Karpas-422 (cell line): ENCODE measurements at regions not wholly inside any gene's neighbourhood (a gene's known extent, or its start where the extent isn't known, plus 50 kb on each side); places are given as distances from the start of the nearest gene placed in this dataset.
"Not testable (repeated sequence)": the region's sequence is repeated elsewhere in the genome, so short reads cannot be mapped to it uniquely, and the experiment has no call there.

ENCODE experiments used
- DNase-seq: peaks from one replicate; pipeline ENCODE4 v3.0.0-alpha.2; 2015
- H2AFZ ChIP-seq: fragments of 200-600 bp; sonication (generic); 2 replicates; pipeline ENCODE4 v1.6.1; 2014; ENCODE audit warnings: antibody characterized with exemption, low read length, mixed read lengths
- H3K27ac ChIP-seq: fragments of 200-600 bp; sonication (generic); 2 replicates; pipeline ENCODE4 v1.5.1; 2014; ENCODE audit warnings: mild to moderate bottlenecking, low read length, moderate library complexity
- H3K27me3 ChIP-seq: fragments of 200-600 bp; sonication (generic); 2 replicates; pipeline ENCODE4 v1.6.1; 2014; ENCODE audit warnings: low read length, mixed read lengths
- H3K36me3 ChIP-seq: fragments of 200-600 bp; sonication (generic); 2 replicates; pipeline ENCODE4 v1.6.1; 2014; ENCODE audit warnings: low read length, mixed read lengths; ENCODE audit not compliant: insufficient read depth
- H3K4me1 ChIP-seq: fragments of 200-600 bp; sonication (generic); 2 replicates; pipeline ENCODE4 v1.6.1; 2014; ENCODE audit warnings: mild to moderate bottlenecking, low read length, mixed read lengths
- H3K4me2 ChIP-seq: fragments of 200-600 bp; sonication (generic); 2 replicates; pipeline ENCODE4 v1.6.1; 2014; ENCODE audit warnings: low read length, low read depth, mild to moderate bottlenecking; ENCODE audit not compliant: poor library complexity, severe bottlenecking
- H3K4me3 ChIP-seq: fragments of 200-600 bp; sonication (generic); 2 replicates; pipeline ENCODE4 v1.5.1; 2014; ENCODE audit warnings: mild to moderate bottlenecking, antibody characterized with exemption, low read length, mixed read lengths
- H3K79me2 ChIP-seq: fragments of 200-600 bp; sonication (generic); 2 replicates; pipeline ENCODE4 v1.6.1; 2014; ENCODE audit warnings: mild to moderate bottlenecking, low read length, mixed read lengths
- H3K9ac ChIP-seq: fragments of 200-600 bp; sonication (generic); 2 replicates; pipeline ENCODE4 v1.6.0; 2014; ENCODE audit warnings: low read length
- H3K9me2 ChIP-seq: fragments of 200-600 bp; sonication (generic), shearing (Covaris generic); replicated peaks from 2 replicates; pipeline ENCODE4 v1.6.0; 2014; ENCODE audit warnings: mild to moderate bottlenecking, low read length, moderate library complexity; ENCODE audit not compliant: insufficient read depth
- H3K9me3 ChIP-seq: fragments of 300-700, 200-600 bp; sonication (generic); 2 replicates; pipeline ENCODE4 v1.6.1; 2014; ENCODE audit warnings: low read length, mixed read lengths
- H4K20me1 ChIP-seq: fragments of 200-600 bp; sonication (generic); 2 replicates; pipeline ENCODE4 v1.6.1; 2014; ENCODE audit warnings: mild to moderate bottlenecking, antibody characterized with exemption, low read length, low read depth; ENCODE audit not compliant: insufficient read depth

GRCh38 chr22:27106985-27107384, 449.6 kb downstream of the MIAT start:
- no peak for DNase-seq
- Histone ChIP-seq H3K9me3 (peaks cover 9% of the 10 kb centered on the region), H2AFZ (no peak overlapping the region), H3K79me2 (no peaks in the 10 kb centered on the region), H3K9ac (no peak overlapping the region), H3K4me2 (no peak overlapping the region), H4K20me1 (no peaks in the 10 kb centered on the region), H3K36me3 (no peaks in the 10 kb centered on the region), H3K27ac (no peak overlapping the region), H3K4me3 (no peak overlapping the region), H3K27me3 (no peaks in the 10 kb centered on the region), H3K4me1 (no peaks in the 10 kb centered on the region), H3K9me2 (no peaks in the 10 kb centered on the region)

GRCh38 chr22:27107386-27107785, 450.0 kb downstream of the MIAT start:
- H2AFZ ChIP-seq: no peak overlapping the region
- no peaks in the 10 kb centered on the region for H4K20me1 ChIP-seq
- no peak for DNase-seq
- no peak overlapping the region for H3K9ac ChIP-seq
- H3K4me1 ChIP-seq: no peaks in the 10 kb centered on the region
- H3K79me2 ChIP-seq: no peaks in the 10 kb centered on the region
- no peaks in the 10 kb centered on the region for H3K36me3 ChIP-seq
- no peaks in the 10 kb centered on the region for H3K9me2 ChIP-seq
- no peak overlapping the region for H3K4me3 ChIP-seq
- no peak overlapping the region for H3K27ac ChIP-seq
- H3K27me3 ChIP-seq: no peaks in the 10 kb centered on the region
- peaks cover 9% of the 10 kb centered on the region for H3K9me3 ChIP-seq
- no peak overlapping the region for H3K4me2 ChIP-seq

DNA sequence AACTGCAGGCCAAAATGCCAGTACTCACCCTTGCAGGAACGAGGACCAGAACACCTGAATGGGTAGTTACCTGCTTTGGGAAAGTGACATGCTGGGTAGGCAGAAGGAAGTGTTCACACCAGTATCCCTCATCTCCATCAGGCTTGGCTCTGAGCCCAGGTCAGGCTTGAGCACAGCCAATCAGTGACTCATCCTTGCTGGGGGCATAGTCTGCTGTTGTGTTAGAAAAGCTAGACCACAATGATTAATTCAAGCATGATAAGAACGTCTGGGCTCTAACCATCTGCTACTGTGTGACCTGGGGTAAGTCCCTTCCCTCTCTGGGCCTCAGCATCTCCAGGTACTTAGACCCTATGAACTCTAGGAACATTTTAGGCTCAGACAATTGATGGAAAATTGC, 450.4 kb downstream of the MIAT start:
- Histone ChIP-seq H3K27ac (no peak overlapping the region), H3K4me2 (no peak overlapping the region), H3K4me3 (no peak overlapping the region), H2AFZ (no peak overlapping the region), H3K27me3 (no peaks in the 10 kb centered on the region), H3K4me1 (no peaks in the 10 kb centered on the region), H3K9me2 (no peaks in the 10 kb centered on the region), H3K79me2 (no peaks in the 10 kb centered on the region), H3K9me3 (peaks cover 9% of the 10 kb centered on the region), H3K9ac (no peak overlapping the region), H4K20me1 (no peaks in the 10 kb centered on the region), H3K36me3 (no peaks in the 10 kb centered on the region)
- no peak for DNase-seq

DNA sequence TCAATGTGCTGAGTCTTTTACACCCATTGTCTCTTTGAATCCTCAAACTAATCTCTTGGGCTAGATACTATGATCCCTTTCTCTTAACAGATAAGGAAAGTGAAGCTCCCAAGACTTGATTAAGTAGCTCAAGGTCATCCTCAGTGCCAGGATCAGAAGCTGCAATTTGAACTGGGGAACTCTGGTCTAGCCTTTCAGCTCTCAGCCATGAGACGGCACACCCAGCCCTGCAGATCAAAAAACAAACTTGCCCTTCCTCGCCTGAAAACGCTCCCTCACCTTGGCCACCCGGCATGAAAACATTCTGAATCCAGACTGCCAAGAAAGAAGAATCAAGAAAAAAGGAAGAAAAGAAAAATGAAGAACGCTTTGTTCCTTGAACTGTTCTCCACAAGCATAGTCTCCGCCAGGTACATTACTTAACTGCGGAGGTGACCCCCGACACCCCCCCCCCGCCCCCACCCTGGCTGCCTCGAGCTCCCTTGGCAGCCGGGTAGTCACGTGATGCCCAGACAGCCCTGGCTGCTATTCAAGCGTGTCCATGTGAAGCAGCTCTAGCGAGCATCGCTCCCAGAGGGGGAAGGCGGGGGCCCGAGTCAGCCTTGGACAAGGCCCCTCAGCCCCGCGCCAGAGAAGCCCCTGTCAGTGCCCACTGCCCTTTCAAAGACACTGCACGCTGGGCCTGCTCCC, 451.2 kb downstream of the MIAT start:
- no peak for DNase-seq
- no peak overlapping the region for H3K27ac ChIP-seq
- no peaks in the 10 kb centered on the region for H4K20me1 ChIP-seq
- no peak overlapping the region for H3K4me3 ChIP-seq
- no peak overlapping the region for H3K9ac ChIP-seq
- no peaks in the 10 kb centered on the region for H3K27me3 ChIP-seq
- H3K4me1 ChIP-seq: no peaks in the 10 kb centered on the region
- H3K4me2 ChIP-seq: no peak overlapping the region
- H3K9me2 ChIP-seq: no peaks in the 10 kb centered on the region
- no peaks in the 10 kb centered on the region for H3K36me3 ChIP-seq
- H3K79me2 ChIP-seq: no peaks in the 10 kb centered on the region
- H2AFZ ChIP-seq: no peak overlapping the region
- peaks cover 9% of the 10 kb centered on the region for H3K9me3 ChIP-seq

DNA sequence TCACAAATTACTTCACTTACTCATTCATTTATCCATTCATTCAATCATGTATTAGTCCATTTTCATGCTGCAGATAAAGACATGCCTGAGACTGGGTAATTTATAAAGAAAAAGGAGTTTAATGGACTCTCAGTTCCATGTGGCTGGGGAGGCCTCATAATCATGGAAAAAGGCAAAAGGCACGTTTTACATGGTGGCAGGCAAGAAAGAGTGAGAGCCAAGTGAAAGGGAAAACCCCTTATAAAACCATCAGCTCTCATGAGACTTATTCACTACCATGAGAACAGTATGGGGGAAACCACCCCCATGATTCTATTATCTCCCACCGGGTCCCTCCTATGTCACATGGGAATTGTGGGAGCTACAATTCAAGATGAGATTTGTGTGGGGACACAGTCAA, 452.0 kb downstream of the MIAT start:
- not testable (repeated sequence) for DNase-seq, H3K9me2 ChIP-seq, H4K20me1 ChIP-seq, H3K27ac ChIP-seq, H3K79me2 ChIP-seq, H3K9ac ChIP-seq, H3K36me3 ChIP-seq, H3K27me3 ChIP-seq, H3K9me3 ChIP-seq, H3K4me1 ChIP-seq, H3K4me3 ChIP-seq, H3K4me2 ChIP-seq, H2AFZ ChIP-seq

GRCh38 chr22:27110665-27111451, 453.5 kb downstream of the MIAT start:
- Histone ChIP-seq H2AFZ (no peak overlapping the region), H4K20me1 (no peaks in the 10 kb centered on the region), H3K9me2 (no peaks in the 10 kb centered on the region), H3K4me2 (no peak overlapping the region), H3K27me3 (no peaks in the 10 kb centered on the region), H3K79me2 (no peaks in the 10 kb centered on the region), H3K4me3 (no peak overlapping the region), H3K9ac (no peak overlapping the region), H3K4me1 (no peaks in the 10 kb centered on the region), H3K36me3 (no peaks in the 10 kb centered on the region), H3K9me3 (peaks cover 9% of the 10 kb centered on the region), H3K27ac (no peak overlapping the region)
- DNase-seq: no peak

DNA sequence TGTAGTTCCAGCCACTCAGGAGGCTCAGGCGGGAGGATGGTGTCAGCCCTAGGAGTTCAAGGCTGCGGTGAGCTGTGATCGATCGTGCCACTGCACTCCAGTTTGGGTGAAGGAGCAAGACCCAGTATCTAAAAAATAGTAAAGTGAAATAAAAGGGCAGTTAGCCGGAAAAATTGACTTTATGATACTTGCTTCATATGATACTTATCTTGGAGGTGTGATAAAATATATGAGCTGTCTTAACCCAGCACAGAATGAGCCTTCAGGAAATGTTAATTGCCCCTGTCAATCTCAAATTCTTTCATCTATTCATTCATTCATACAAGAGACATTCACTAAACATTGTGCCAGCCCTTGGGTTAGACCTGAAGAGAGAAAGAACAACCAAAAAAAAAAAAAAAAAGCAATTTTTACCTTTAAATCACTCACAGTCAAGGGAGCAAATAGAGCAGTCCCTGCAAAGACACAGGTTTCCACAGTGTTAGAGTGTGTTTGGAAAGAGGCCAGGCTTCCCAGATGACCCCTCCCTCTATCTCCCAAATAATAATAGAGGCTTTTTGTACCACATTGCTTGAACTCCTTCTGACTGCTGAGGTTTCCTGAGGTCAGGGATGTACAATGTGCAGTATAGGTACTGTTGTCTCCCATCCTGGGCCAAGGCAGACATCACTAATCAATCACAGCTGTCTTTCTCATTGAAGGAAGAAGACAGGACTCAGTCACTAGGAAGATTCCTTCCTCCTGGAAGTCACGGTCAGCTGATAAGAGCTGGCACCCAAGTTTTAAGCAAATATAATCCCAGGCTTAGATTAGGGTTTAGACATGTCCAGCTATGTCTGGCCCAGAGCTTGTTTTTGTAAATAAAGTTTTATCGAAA, 454.6 kb downstream of the MIAT start:
- H3K9me3 ChIP-seq: peaks cover 9% of the 10 kb centered on the region
- no peak overlapping the region for H3K4me2 ChIP-seq
- H3K4me3 ChIP-seq: no peak overlapping the region
- no peak overlapping the region for H3K9ac ChIP-seq
- no peak overlapping the region for H3K27ac ChIP-seq
- H3K27me3 ChIP-seq: no peaks in the 10 kb centered on the region
- no peak overlapping the region for H2AFZ ChIP-seq
- no peak for DNase-seq
- H3K79me2 ChIP-seq: no peaks in the 10 kb centered on the region
- H4K20me1 ChIP-seq: no peaks in the 10 kb centered on the region
- no peaks in the 10 kb centered on the region for H3K36me3 ChIP-seq
- H3K9me2 ChIP-seq: no peaks in the 10 kb centered on the region
- no peaks in the 10 kb centered on the region for H3K4me1 ChIP-seq

- Histone ChIP-seq H3K4me1 (no peaks in the 10 kb centered on the region), H3K4me2 (no peak overlapping the region), H3K4me3 (no peak overlapping the region), H3K79me2 (no peaks in the 10 kb centered on the region), H2AFZ (no peak overlapping the region), H3K27ac (no peak overlapping the region), H3K9me3 (peaks cover 9% of the 10 kb centered on the region), H4K20me1 (no peaks in the 10 kb centered on the region), H3K27me3 (peaks cover 2% of the 10 kb centered on the region; the same call in 1 of the 2 replicates), H3K9ac (no peak overlapping the region), H3K9me2 (no peaks in the 10 kb centered on the region), H3K36me3 (no peaks in the 10 kb centered on the region)
- DNase-seq: no peak
Measured at GRCh38 chr22:27113211-27113635, 455.8 kb downstream of the MIAT start.
